Body of pancreas (tissue), 4 donors: ENCODE measurements at regions not wholly inside any gene's neighbourhood (a gene's known extent, or its start where the extent isn't known, plus 50 kb on each side); places are given as distances from the start of the nearest gene placed in this dataset.

ENCODE experiments used
- ATAC-seq: fragments of 150-250 bp; one replicate; pipeline ENCODE4 v1.9.1; 2016
- DNase-seq, 4 donors: peaks; one replicate each; pipeline ENCODE4 v3.0.0-alpha.2; 2019
- H3K27ac ChIP-seq, 4 donors: fragments of 200-600 bp; sonication (generic); 1 replicate in 3 of 4; 2 replicates in 1 of 4; pipeline versions ENCODE4 v1.5.1 to v1.6.1; 2016 to 2019; ENCODE audit warnings: mild to moderate bottlenecking in 1 of 4, mixed read lengths in 1 of 4, moderate library complexity in 1 of 4
- H3K27me3 ChIP-seq, 2 donors: fragments of 200-600 bp; sonication (generic); one replicate each; pipeline ENCODE4 v1.6.0; 2016; ENCODE audit warnings: mild to moderate bottlenecking in 1 of 2
- H3K36me3 ChIP-seq, 2 donors: fragments of 200-600 bp; sonication (generic); replicated peaks in 1 of 2; 2 replicates each; pipeline ENCODE4 v1.5.1; 2016; ENCODE audit warnings: low read depth in 2 of 2; ENCODE audit not compliant: insufficient read depth in 1 of 2
- H3K4me1 ChIP-seq: fragments of 200-600 bp; sonication (generic); one replicate; pipeline ENCODE4 v1.6.0; 2016
- H3K4me3 ChIP-seq, 2 donors: fragments of 200-600 bp; sonication (generic); 1 replicate in 1 of 2; 2 replicates in 1 of 2; pipeline ENCODE4 v1.5.1; 2016 to 2019
- H3K9me3 ChIP-seq, 3 donors: fragments of 200-600 bp; sonication (generic); 1 replicate in 2 of 3; 2 replicates in 1 of 3; pipeline ENCODE4 v1.5.1; 2016
- POLR2A ChIP-seq, 3 donors: fragments of 450-650 bp; IDR thresholded peaks; one replicate each; pipeline ENCODE4 v1.6.1; 2016; ENCODE audit warnings: antibody characterized with exemption in 3 of 3, mild to moderate bottlenecking in 2 of 3
- WGBS, 2 donors: methylation state at CpG; one replicate each; pipeline ENCODE4 v1.1.5; 2017; 5-methylcytosine and 5-hydroxymethylcytosine counted together
- intact Hi-C: fragments of 100-400 bp; cut with DNase I; formaldehyde crosslinking; loops from one replicate; pipeline ENCODE4 v1.15.1; 2023
- TF ChIP-seq, protein P1 (sequence below), 7 experiments: fragments of 450-650 bp in 4 of 7; fragments of 200-600 bp in 3 of 7; sonication (generic) in 3 of 7; IDR thresholded peaks; one replicate each; pipeline ENCODE4 v1.5.1; 2016 to 2019; ENCODE audit warnings: antibody characterized with exemption in 7 of 7

DNA sequence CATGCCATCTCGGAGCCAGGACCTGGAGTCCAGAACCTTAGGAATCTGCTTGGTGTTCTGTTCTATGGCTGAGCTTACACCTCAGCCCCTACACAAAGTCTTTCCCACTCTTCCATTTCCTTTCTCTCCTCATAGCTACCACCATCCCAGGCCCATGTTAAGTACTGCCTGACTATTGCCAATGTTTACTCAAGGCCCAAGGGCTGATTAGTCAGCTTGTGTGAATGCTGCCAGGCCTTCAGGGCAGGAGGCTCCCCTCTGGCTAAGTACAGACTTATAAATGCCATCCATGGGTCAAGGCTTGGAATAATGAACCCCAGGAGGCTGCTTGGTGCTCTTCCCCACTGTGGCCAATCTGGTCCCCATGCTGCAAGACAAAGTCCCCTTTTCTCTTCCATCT is 411.6 kb upstream of the MAGEB18 start:
- Histone ChIP-seq H3K27ac (no peak overlapping the region), H3K27me3 (no peaks in the 10 kb centered on the region), H3K4me1 (no peaks in the 10 kb centered on the region), H3K4me3 (no peak overlapping the region), H3K9me3 (no peaks in the 10 kb centered on the region), H3K36me3 (no peaks in the 10 kb centered on the region)
- DNase-seq (peak; percentile 8 to 51 (median 27)), ATAC-seq (peak; percentile 71)
- TF ChIP-seq POLR2A (IDR thresholded peaks at IDR 0.05): no peak
- TF ChIP-seq, protein P1, sequence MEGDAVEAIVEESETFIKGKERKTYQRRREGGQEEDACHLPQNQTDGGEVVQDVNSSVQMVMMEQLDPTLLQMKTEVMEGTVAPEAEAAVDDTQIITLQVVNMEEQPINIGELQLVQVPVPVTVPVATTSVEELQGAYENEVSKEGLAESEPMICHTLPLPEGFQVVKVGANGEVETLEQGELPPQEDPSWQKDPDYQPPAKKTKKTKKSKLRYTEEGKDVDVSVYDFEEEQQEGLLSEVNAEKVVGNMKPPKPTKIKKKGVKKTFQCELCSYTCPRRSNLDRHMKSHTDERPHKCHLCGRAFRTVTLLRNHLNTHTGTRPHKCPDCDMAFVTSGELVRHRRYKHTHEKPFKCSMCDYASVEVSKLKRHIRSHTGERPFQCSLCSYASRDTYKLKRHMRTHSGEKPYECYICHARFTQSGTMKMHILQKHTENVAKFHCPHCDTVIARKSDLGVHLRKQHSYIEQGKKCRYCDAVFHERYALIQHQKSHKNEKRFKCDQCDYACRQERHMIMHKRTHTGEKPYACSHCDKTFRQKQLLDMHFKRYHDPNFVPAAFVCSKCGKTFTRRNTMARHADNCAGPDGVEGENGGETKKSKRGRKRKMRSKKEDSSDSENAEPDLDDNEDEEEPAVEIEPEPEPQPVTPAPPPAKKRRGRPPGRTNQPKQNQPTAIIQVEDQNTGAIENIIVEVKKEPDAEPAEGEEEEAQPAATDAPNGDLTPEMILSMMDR (IDR thresholded peaks at IDR 0.05): no peak
- intact Hi-C loops: no loop called here
- WGBS, 2 donors: 100% methylated on average over 1 of the region's 1 CpG

DNA sequence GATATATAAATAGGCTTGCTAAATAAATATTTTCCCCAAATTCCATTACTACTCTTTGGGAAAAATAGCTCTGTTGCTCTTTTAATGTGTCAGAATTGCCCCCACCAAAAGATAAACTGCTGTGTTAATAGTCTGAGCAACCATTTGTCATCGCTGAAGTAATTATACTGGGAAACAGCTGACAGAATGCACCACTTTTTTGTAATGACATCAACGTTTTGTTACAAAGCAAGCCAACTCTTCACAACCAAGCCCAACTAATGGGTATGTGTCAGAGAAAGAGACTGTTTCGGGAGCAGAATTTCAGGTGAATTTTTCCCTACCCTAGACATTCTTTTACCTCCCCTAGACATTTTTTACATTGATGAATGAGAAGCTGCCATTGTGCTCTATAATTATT is 405.0 kb upstream of the MAGEB18 start:
- Histone ChIP-seq H3K4me3 (no peak overlapping the region), H3K27ac (no peak overlapping the region), H3K36me3 (no peaks in the 10 kb centered on the region), H3K27me3 (no peaks in the 10 kb centered on the region), H3K9me3 (no peaks in the 10 kb centered on the region), H3K4me1 (no peaks in the 10 kb centered on the region)
- no peak for DNase-seq
- no peak for ATAC-seq
- TF ChIP-seq POLR2A (IDR thresholded peaks at IDR 0.05): no peak
- TF ChIP-seq, protein P1 (IDR thresholded peaks at IDR 0.05): no peak
- 36 to 51% methylated on average over 3 of the region's 3 CpGs for WGBS, 2 donors
- intact Hi-C loops: no loop called here

DNA sequence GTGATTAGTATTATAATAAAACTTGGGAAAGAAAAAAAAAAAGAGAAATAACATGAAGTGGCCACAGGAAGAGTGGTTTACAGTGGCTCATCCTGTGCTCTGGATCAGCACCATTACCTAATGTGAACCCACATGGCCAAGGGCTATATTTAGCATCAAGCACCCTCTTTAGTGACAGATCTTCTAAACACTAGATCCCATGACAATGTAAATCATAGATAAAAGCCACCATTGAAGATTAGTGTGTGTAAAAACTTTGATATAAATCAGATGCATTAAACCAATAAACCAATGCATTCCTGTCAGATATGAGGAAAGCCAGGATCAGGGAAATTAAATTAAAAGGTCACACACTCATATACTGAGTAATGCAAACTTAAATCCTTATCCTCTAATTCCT is 400.6 kb upstream of the MAGEB18 start:
- Histone ChIP-seq H3K27me3 (no peaks in the 10 kb centered on the region), H3K4me1 (no peaks in the 10 kb centered on the region), H3K27ac (no peak overlapping the region), H3K9me3 (no peaks in the 10 kb centered on the region), H3K36me3 (no peaks in the 10 kb centered on the region), H3K4me3 (no peak overlapping the region)
- DNase-seq (no peak), ATAC-seq (no peak)
- intact Hi-C loops: no loop called here
- TF ChIP-seq POLR2A (IDR thresholded peaks at IDR 0.05): no peak
- TF ChIP-seq, protein P1 (IDR thresholded peaks at IDR 0.05): no peak

DNA sequence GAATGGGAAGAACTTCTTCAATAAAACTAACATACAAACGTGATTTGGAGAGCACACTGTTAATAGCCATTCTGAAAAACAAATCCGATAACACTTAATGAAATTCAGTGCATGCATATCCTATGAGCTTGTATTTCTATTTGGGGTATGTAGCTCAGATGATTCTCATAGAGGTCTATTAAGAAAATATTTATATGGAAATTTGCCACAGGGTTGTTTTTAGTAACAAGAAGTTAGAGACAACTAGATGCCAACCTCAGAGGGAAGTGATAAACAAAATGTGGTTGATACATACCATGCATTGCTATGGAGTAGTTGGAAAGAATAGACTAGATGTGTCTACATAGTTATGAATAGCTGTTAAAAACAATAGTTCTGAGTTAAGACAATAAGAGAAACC is 395.8 kb upstream of the MAGEB18 start:
- no peaks in the 10 kb centered on the region for H3K4me1 ChIP-seq
- ATAC-seq (no peak), DNase-seq (no peak)
- H3K9me3 ChIP-seq: no peaks in the 10 kb centered on the region
- no peaks in the 10 kb centered on the region for H3K27me3 ChIP-seq
- H3K4me3 ChIP-seq: no peak overlapping the region
- H3K27ac ChIP-seq: no peak overlapping the region
- intact Hi-C loops: no loop called here
- TF ChIP-seq POLR2A (IDR thresholded peaks at IDR 0.05): no peak
- TF ChIP-seq, protein P1 (IDR thresholded peaks at IDR 0.05): no peak
- 13 to 74% methylated on average over 2 of the region's 2 CpGs for WGBS, 2 donors
- no peaks in the 10 kb centered on the region for H3K36me3 ChIP-seq

DNA sequence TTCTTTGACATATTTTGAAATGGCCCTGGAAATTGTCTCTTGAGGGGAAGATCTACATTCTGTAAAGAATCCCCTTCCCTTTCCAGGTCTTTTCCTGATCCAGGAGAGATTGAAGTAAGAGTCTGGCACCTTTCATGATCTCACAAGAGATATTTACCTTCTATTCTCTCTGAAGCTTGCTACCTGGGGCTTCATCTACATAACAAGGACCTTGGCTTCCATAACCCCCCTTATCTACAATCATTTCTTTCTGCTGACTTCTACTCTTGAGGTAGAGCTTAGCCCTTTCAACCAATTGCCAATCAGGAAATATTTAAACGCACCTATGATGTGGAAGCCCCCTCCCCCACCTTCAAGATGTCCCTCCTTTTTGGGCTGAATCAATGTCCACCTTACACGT is 383.7 kb upstream of the MAGEB18 start:
- H3K9me3 ChIP-seq: no peaks in the 10 kb centered on the region
- no peak for DNase-seq
- ATAC-seq: no peak
- H3K27me3 ChIP-seq: no peaks in the 10 kb centered on the region
- H3K36me3 ChIP-seq: no peaks in the 10 kb centered on the region
- intact Hi-C loops: no loop called here
- WGBS, 2 donors: 44 to 46% methylated on average over 2 of the region's 2 CpGs
- H3K4me3 ChIP-seq: no peak overlapping the region
- no peak overlapping the region for H3K27ac ChIP-seq
- TF ChIP-seq, protein P1 (IDR thresholded peaks at IDR 0.05): no peak
- TF ChIP-seq POLR2A (IDR thresholded peaks at IDR 0.05): no peak
- no peaks in the 10 kb centered on the region for H3K4me1 ChIP-seq
